ENCODE measurements at regions not wholly inside any gene's neighbourhood (a gene's known extent, or its start where the extent isn't known, plus 50 kb on each side); places are given as distances from the start of the nearest gene placed in this dataset.
"Not testable (repeated sequence)": the region's sequence is repeated elsewhere in the genome, so short reads cannot be mapped to it uniquely, and the experiment has no call there.

GRCh38 chr7:17043012-17043877, 161.5 kb upstream of the AGR3 start:
- H3K4me1 ChIP-seq, result peaks cover 0 to 46% (median 12%) of the 10 kb centered on the region in 3 donors
- no peak overlapping the region for H3K4me3 ChIP-seq
- 26 to 37% methylated on average over 3 of the region's 3 CpGs for WGBS, 2 donors
- no peak overlapping the region for H3K27ac ChIP-seq
- TF ChIP-seq POLR2A (IDR thresholded peaks at IDR 0.05) (no peak), CTCF (IDR thresholded peaks at IDR 0.05) (no peak)
- H3K36me3 ChIP-seq, result no peaks in the 10 kb centered on the region
- no peak for DNase-seq
- no peaks in the 10 kb centered on the region for H3K27me3 ChIP-seq
- intact Hi-C loops (cut with DNase I), result no loop called here
- no peaks in the 10 kb centered on the region for H3K9me3 ChIP-seq

- Histone ChIP-seq H3K4me3 (no peak overlapping the region), H3K27ac (no peak overlapping the region), H3K4me1 (peaks cover 0 to 34% (median 12%) of the 10 kb centered on the region in 3 donors), H3K36me3 (no peaks in the 10 kb centered on the region), H3K27me3 (no peaks in the 10 kb centered on the region), H3K9me3 (no peaks in the 10 kb centered on the region)
- no peak for TF ChIP-seq POLR2A (IDR thresholded peaks at IDR 0.05)
- WGBS, 2 donors, result 95 to 97% methylated on average over 2 of the region's 2 CpGs
- DNase-seq, result no peak
- intact Hi-C loops (cut with DNase I), result no loop called here
These were observed 162.6 kb upstream of the AGR3 start for GRCh38 chr7:17044396-17044795.

- H3K36me3 ChIP-seq, result no peaks in the 10 kb centered on the region
- no peaks in the 10 kb centered on the region for H3K27me3 ChIP-seq
- 83 to 98% methylated on average over 2 of the region's 2 CpGs for WGBS, 2 donors
- intact Hi-C loops (cut with DNase I), result no loop called here
- DNase-seq, result no peak
- no peak overlapping the region for H3K27ac ChIP-seq
- H3K9me3 ChIP-seq, result no peaks in the 10 kb centered on the region
- peaks cover 0 to 29% (median 12%) of the 10 kb centered on the region in 3 donors for H3K4me1 ChIP-seq
- H3K4me3 ChIP-seq, result no peak overlapping the region
- TF ChIP-seq CTCF (IDR thresholded peaks at IDR 0.05) (no peak), POLR2A (IDR thresholded peaks at IDR 0.05) (no peak)
These were observed 163.1 kb upstream of the AGR3 start for GRCh38 chr7:17044861-17045260.

GRCh38 chr7:17046259-17046658, 164.5 kb upstream of the AGR3 start:
- H3K27ac ChIP-seq, result no peak overlapping the region
- no peaks in the 10 kb centered on the region for H3K36me3 ChIP-seq
- DNase-seq, result no peak
- no peaks in the 10 kb centered on the region for H3K27me3 ChIP-seq
- intact Hi-C loops (cut with DNase I), result no loop called here
- 87 to 92% methylated on average over 2 of the region's 2 CpGs for WGBS, 2 donors
- no peak for TF ChIP-seq POLR2A (IDR thresholded peaks at IDR 0.05)
- TF ChIP-seq CTCF (IDR thresholded peaks at IDR 0.05), result no peak
- H3K9me3 ChIP-seq, result no peaks in the 10 kb centered on the region
- H3K4me1 ChIP-seq, result peaks cover 0 to 22% (median 9%) of the 10 kb centered on the region in 3 donors
- no peak overlapping the region for H3K4me3 ChIP-seq

GRCh38 chr7:17046666-17047065, 164.9 kb upstream of the AGR3 start:
- 54 to 74% methylated on average over 6 of the region's 6 CpGs for WGBS, 2 donors
- intact Hi-C loops (cut with DNase I), result no loop called here
- DNase-seq, result no peak
- no peak overlapping the region for H3K27ac ChIP-seq
- no peak for TF ChIP-seq POLR2A (IDR thresholded peaks at IDR 0.05)
- no peaks in the 10 kb centered on the region for H3K36me3 ChIP-seq
- no peaks in the 10 kb centered on the region for H3K27me3 ChIP-seq
- H3K4me3 ChIP-seq, result no peak overlapping the region
- peaks cover 0 to 18% (median 9%) of the 10 kb centered on the region in 3 donors for H3K4me1 ChIP-seq
- no peaks in the 10 kb centered on the region for H3K9me3 ChIP-seq

GRCh38 chr7:17053164-17053563, 171.4 kb upstream of the AGR3 start:
- intact Hi-C loops (cut with DNase I); H3K9me3 ChIP-seq; H3K27me3 ChIP-seq; H3K27ac ChIP-seq; H3K4me3 ChIP-seq; H3K36me3 ChIP-seq; DNase-seq; H3K4me1 ChIP-seq: not testable (repeated sequence)
- WGBS, 2 donors, result 85 to 92% methylated on average over 8 to 9 of the region's 9 CpGs
